IPS-18a (cell line): ENCODE measurements at regions not wholly inside any gene's neighbourhood (a gene's known extent, or its start where the extent isn't known, plus 50 kb on each side); places are given as distances from the start of the nearest gene placed in this dataset.
"Not testable (repeated sequence)": the region's sequence is repeated elsewhere in the genome, so short reads cannot be mapped to it uniquely, and the experiment has no call there.

Experiments used
- H3K27ac ChIP-seq: one replicate; pipeline ENCODE4 v1.5.1; 2013; ENCODE audit warnings: low read length
- H3K27me3 ChIP-seq: one replicate; pipeline ENCODE4 v1.6.1; 2013; ENCODE audit warnings: mild to moderate bottlenecking, low read length; ENCODE audit not compliant: control insufficient read depth, insufficient read depth
- H3K36me3 ChIP-seq: one replicate; pipeline ENCODE4 v1.6.1; 2013; ENCODE audit warnings: low read depth, low read length; ENCODE audit not compliant: control insufficient read depth
- H3K4me1 ChIP-seq: one replicate; pipeline ENCODE4 v1.6.1; 2013; ENCODE audit warnings: low read depth, low read length; ENCODE audit not compliant: control insufficient read depth
- H3K4me3 ChIP-seq: one replicate; pipeline ENCODE4 v1.5.1; 2013; ENCODE audit warnings: low read length
- H3K9ac ChIP-seq: one replicate; pipeline ENCODE4 v1.6.1; 2013; ENCODE audit warnings: mild to moderate bottlenecking, low read length, moderate library complexity
- H3K9me3 ChIP-seq: one replicate; pipeline ENCODE4 v1.6.1; 2013; ENCODE audit warnings: low read depth, low read length; ENCODE audit not compliant: control insufficient read depth

GRCh38 chr21:14058566-14058965 lies 152.2 kb downstream of the LIPI start:
- Histone ChIP-seq H3K4me1 (no peaks in the 10 kb centered on the region), H3K4me3 (no peak overlapping the region), H3K27me3 (no peaks in the 10 kb centered on the region), H3K27ac (no peak overlapping the region), H3K9ac (no peak overlapping the region), H3K9me3 (no peaks in the 10 kb centered on the region), H3K36me3 (no peaks in the 10 kb centered on the region)

GRCh38 chr21:14057841-14058481 lies 152.8 kb downstream of the LIPI start:
- H3K4me3 ChIP-seq, H3K27ac ChIP-seq, H3K4me1 ChIP-seq, H3K9me3 ChIP-seq, H3K9ac ChIP-seq, H3K27me3 ChIP-seq, H3K36me3 ChIP-seq: not testable (repeated sequence)

- Histone ChIP-seq H3K9ac (no peak overlapping the region), H3K4me1 (no peaks in the 10 kb centered on the region), H3K27me3 (no peaks in the 10 kb centered on the region), H3K9me3 (no peaks in the 10 kb centered on the region), H3K27ac (no peak overlapping the region), H3K36me3 (no peaks in the 10 kb centered on the region), H3K4me3 (no peak overlapping the region)
Observed at GRCh38 chr21:14057313-14057712, 153.4 kb downstream of the LIPI start.

GRCh38 chr21:14056771-14057191 lies 154.0 kb downstream of the LIPI start:
- Histone ChIP-seq H3K4me1 (no peaks in the 10 kb centered on the region), H3K9me3 (no peaks in the 10 kb centered on the region), H3K27me3 (no peaks in the 10 kb centered on the region), H3K9ac (no peak overlapping the region), H3K4me3 (no peak overlapping the region), H3K27ac (no peak overlapping the region), H3K36me3 (no peaks in the 10 kb centered on the region)

- H3K27ac ChIP-seq, result not testable (repeated sequence)
Observed at GRCh38 chr21:14055746-14056515, 154.8 kb downstream of the LIPI start.

GRCh38 chr21:14054682-14055081 lies 156.1 kb downstream of the LIPI start:
- Histone ChIP-seq H3K27ac (no peak overlapping the region), H3K9ac (no peak overlapping the region), H3K4me3 (no peak overlapping the region), H3K27me3 (no peaks in the 10 kb centered on the region), H3K9me3 (no peaks in the 10 kb centered on the region), H3K36me3 (no peaks in the 10 kb centered on the region), H3K4me1 (no peaks in the 10 kb centered on the region)

More at GRCh38 chr21:14055746-14056515, 154.8 kb downstream of the LIPI start:
- not testable (repeated sequence) for H3K4me3 ChIP-seq, H3K9me3 ChIP-seq, H3K4me1 ChIP-seq, H3K36me3 ChIP-seq, H3K9ac ChIP-seq, H3K27me3 ChIP-seq

GRCh38 chr21:14050121-14050520 lies 160.6 kb downstream of the LIPI start:
- Histone ChIP-seq H3K36me3 (no peaks in the 10 kb centered on the region), H3K27me3 (no peaks in the 10 kb centered on the region), H3K4me1 (no peaks in the 10 kb centered on the region), H3K9me3 (no peaks in the 10 kb centered on the region), H3K9ac (no peak overlapping the region), H3K4me3 (no peak overlapping the region), H3K27ac (no peak overlapping the region)

- no peak overlapping the region for H3K4me3 ChIP-seq
- no peak overlapping the region for H3K27ac ChIP-seq
- H3K4me1 ChIP-seq, result no peaks in the 10 kb centered on the region
- H3K9me3 ChIP-seq, result no peaks in the 10 kb centered on the region
- H3K9ac ChIP-seq, result no peak overlapping the region
- no peaks in the 10 kb centered on the region for H3K36me3 ChIP-seq
- no peaks in the 10 kb centered on the region for H3K27me3 ChIP-seq
Observed at GRCh38 chr21:14046401-14046800, 164.4 kb downstream of the LIPI start.

GRCh38 chr21:14040386-14040785 lies 170.4 kb downstream of the LIPI start:
- no peaks in the 10 kb centered on the region for H3K9me3 ChIP-seq
- H3K27me3 ChIP-seq, result no peaks in the 10 kb centered on the region
- no peak overlapping the region for H3K27ac ChIP-seq
- no peak overlapping the region for H3K4me3 ChIP-seq
- peaks cover 6% of the 10 kb centered on the region for H3K4me1 ChIP-seq
- H3K36me3 ChIP-seq, result no peaks in the 10 kb centered on the region
- H3K9ac ChIP-seq, result no peak overlapping the region

GRCh38 chr21:14028619-14029018 lies 182.1 kb downstream of the LIPI start:
- peak overlapping the region; percentile 82 for H3K4me3 ChIP-seq
- H3K27ac ChIP-seq, H3K27me3 ChIP-seq, H3K36me3 ChIP-seq, H3K4me1 ChIP-seq, H3K9me3 ChIP-seq: not testable (repeated sequence)
- H3K9ac ChIP-seq, result peak overlapping the region; percentile 79

GRCh38 chr21:14027235-14027869 lies 183.4 kb downstream of the LIPI start:
- H3K4me1 ChIP-seq, H3K36me3 ChIP-seq, H3K27me3 ChIP-seq, H3K9me3 ChIP-seq: not testable (repeated sequence)
- peak overlapping the region; percentile 79 for H3K9ac ChIP-seq
- peak overlapping the region; percentile 82 for H3K4me3 ChIP-seq
- H3K27ac ChIP-seq, result peak overlapping the region; percentile 59

GRCh38 chr21:14020108-14020507 lies 190.6 kb downstream of the LIPI start:
- not testable (repeated sequence) for H3K36me3 ChIP-seq, H3K9ac ChIP-seq, H3K4me1 ChIP-seq, H3K4me3 ChIP-seq, H3K9me3 ChIP-seq, H3K27ac ChIP-seq, H3K27me3 ChIP-seq
